ENCODE measurements at regions not wholly inside any gene's neighbourhood (a gene's known extent, or its start where the extent isn't known, plus 50 kb on each side); places are given as distances from the start of the nearest gene placed in this dataset.
"Not testable (repeated sequence)": the region's sequence is repeated elsewhere in the genome, so short reads cannot be mapped to it uniquely, and the experiment has no call there.

DNA sequence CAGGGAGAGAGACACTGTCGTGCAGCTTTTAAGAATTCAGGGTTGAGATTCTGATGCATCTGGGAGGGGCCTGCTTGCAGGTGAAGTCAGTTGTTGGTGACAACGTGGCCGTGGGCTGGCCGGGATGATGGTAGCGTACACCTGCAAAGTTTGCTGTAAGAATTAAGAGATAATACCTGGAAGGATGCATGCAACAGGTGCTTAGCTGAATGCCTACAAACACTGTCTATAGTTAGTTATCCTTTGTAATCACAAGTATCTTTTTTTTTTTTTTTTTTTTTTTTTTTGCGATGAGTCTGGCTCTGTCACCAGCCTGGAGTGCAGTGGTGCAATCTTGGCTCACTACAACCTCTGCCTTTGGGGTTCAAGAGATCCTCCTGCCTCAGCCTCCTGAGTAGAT is 259.6 kb downstream of the ASMT start:
- Histone ChIP-seq H3K4me3 (no peak overlapping the region), H3K36me3 (no peaks in the 10 kb centered on the region), H3K9me3 (peaks cover 0 to 26% (median 0%) of the 10 kb centered on the region in 11 donors), H3K27ac (no peak overlapping the region), H3K27me3 (peaks cover 0 to 7% (median 0%) of the 10 kb centered on the region in 7 donors), H3K4me1 (no peaks in the 10 kb centered on the region)
- TF ChIP-seq, protein P1, sequence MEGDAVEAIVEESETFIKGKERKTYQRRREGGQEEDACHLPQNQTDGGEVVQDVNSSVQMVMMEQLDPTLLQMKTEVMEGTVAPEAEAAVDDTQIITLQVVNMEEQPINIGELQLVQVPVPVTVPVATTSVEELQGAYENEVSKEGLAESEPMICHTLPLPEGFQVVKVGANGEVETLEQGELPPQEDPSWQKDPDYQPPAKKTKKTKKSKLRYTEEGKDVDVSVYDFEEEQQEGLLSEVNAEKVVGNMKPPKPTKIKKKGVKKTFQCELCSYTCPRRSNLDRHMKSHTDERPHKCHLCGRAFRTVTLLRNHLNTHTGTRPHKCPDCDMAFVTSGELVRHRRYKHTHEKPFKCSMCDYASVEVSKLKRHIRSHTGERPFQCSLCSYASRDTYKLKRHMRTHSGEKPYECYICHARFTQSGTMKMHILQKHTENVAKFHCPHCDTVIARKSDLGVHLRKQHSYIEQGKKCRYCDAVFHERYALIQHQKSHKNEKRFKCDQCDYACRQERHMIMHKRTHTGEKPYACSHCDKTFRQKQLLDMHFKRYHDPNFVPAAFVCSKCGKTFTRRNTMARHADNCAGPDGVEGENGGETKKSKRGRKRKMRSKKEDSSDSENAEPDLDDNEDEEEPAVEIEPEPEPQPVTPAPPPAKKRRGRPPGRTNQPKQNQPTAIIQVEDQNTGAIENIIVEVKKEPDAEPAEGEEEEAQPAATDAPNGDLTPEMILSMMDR (IDR thresholded peaks at IDR 0.05): no peak
- intact Hi-C loops (cut with DNase I): no loop called here
- WGBS, 2 donors: 70 to 72% methylated on average over 6 of the region's 6 CpGs
- ATAC-seq: no peak
- DNase-seq: no peak

GRCh38 chrX:1874899-1875298 is 260.0 kb downstream of the ASMT start:
- Histone ChIP-seq H3K4me3 (no peak overlapping the region), H3K36me3 (no peaks in the 10 kb centered on the region), H3K4me1 (no peaks in the 10 kb centered on the region), H3K27ac (no peak overlapping the region), H3K9me3 (peaks cover 0 to 26% (median 0%) of the 10 kb centered on the region in 11 donors), H3K27me3 (peaks cover 0 to 7% (median 0%) of the 10 kb centered on the region in 7 donors)
- ATAC-seq: no peak
- 91% methylated on average over 9 of the region's 9 CpGs for WGBS, 2 donors
- no peak for DNase-seq
- intact Hi-C loops (cut with DNase I): no loop called here
- TF ChIP-seq, protein P1 (IDR thresholded peaks at IDR 0.05): no peak

DNA sequence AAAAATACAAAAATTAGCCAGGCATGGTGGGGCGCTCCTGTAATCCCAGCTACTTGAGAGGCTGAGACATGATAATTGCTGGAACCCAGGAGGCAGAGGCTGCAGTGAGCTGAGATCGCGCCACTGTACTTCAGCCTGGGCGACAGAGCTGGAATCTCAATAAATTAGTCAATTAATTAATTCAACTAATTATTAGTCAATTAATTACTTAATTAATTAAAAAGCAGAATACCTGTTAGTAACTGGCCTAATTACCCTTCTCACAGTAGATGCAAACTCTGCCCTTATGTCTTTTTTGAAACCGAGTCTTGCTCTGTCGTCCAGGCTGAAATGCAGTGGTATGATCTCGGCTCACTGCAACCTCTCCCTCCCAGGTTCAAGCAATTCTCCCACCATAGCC is 261.2 kb downstream of the ASMT start:
- intact Hi-C loops (cut with DNase I): no loop called here
- TF ChIP-seq, protein P1 (IDR thresholded peaks at IDR 0.05): no peak
- peaks cover 0 to 35% (median 0%) of the 10 kb centered on the region in 11 donors for H3K9me3 ChIP-seq
- no peaks in the 10 kb centered on the region for H3K36me3 ChIP-seq
- no peaks in the 10 kb centered on the region for H3K4me1 ChIP-seq
- 96 to 98% methylated on average over 7 of the region's 7 CpGs for WGBS, 2 donors
- H3K27me3 ChIP-seq: peaks cover 0 to 7% (median 0%) of the 10 kb centered on the region in 7 donors
- no peak overlapping the region for H3K27ac ChIP-seq
- DNase-seq (no peak), ATAC-seq (no peak)
- H3K4me3 ChIP-seq: no peak overlapping the region

DNA sequence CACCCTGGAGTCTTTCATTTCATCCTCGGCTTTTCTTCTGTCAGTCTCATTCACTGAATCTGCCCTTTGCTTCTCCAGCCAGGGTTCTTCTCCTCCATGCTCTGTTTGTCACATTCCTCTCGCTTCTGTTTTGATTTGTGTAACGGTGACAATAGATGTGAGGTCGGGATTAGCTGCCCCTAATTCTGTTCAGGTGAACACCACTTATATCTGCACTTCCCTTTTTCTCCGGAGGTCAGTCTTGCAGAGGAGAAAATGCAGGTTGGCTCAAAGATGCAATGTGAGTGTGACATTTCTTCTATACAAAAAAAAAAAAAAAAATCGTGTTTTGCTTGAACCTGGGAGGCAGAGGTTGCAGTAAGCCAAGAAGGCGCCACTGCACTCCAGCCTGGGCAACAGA is 262.9 kb downstream of the ASMT start:
- Histone ChIP-seq H3K9me3 (peaks cover 0 to 29% (median 0%) of the 10 kb centered on the region in 11 donors), H3K4me1 (no peaks in the 10 kb centered on the region), H3K4me3 (no peak overlapping the region), H3K27me3 (peaks cover 0 to 7% (median 0%) of the 10 kb centered on the region in 7 donors), H3K36me3 (no peaks in the 10 kb centered on the region), H3K27ac (no peak overlapping the region)
- DNase-seq: no peak
- 59 to 71% methylated on average over 7 of the region's 7 CpGs for WGBS, 2 donors
- ATAC-seq: no peak
- TF ChIP-seq, protein P1 (IDR thresholded peaks at IDR 0.05): no peak
- intact Hi-C loops (cut with DNase I): no loop called here

DNA sequence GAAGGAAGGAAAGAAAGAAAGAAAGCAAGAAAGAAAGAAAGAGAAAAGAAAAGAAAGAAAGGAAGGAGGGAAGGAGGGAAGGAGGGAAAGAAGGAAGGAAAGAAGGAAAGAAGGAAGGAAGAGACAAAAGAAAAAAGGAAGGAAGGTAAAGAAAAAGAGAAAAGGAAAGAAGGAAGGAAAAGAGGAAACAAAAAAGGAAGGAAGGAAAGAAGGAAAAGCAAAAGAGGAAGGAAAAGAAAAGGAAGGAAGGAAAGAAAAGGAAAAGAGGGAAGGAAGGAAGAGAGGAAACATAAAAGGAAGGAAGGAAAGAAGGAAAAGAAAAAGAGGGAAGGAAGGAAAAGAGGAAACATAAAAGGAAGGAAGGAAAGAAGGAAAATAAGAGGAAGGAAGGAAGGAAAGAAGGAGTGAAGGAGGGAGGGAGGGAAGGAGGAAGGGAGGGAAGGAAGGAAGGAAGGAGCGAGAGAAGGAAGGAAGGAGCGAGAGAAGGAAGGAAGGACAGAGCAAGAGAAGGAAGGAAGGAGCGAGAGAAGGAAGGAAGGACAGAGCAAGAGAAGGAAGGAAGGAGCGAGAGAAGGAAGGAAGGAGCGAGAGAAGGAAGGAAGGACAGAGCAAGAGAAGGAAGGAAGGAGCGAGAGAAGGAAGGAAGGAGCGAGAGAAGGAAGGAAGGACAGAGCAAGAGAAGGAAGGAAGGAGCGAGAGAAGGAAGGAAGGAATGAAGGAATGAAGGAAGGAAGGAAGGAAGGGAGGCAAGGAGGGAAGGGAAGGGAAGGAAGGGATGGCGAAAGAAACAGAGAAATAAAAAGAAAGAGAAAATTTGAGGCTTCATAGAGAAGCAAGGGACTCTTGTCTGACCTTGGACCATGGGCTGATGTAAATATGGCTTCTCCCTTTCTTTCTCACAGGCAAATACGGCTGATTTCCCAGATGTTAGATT is 266.3 kb downstream of the ASMT start:
- 89 to 91% methylated on average over 7 to 10 of the region's 10 CpGs for WGBS, 2 donors
- ATAC-seq; H3K4me3 ChIP-seq; H3K36me3 ChIP-seq; intact Hi-C loops (cut with DNase I); H3K27me3 ChIP-seq; H3K27ac ChIP-seq; H3K4me1 ChIP-seq; DNase-seq: not testable (repeated sequence)
- H3K9me3 ChIP-seq: peaks cover 0 to 23% (median 0%) of the 10 kb centered on the region in 11 donors
